ELF-1 (cell line): ENCODE measurements at regions not wholly inside any gene's neighbourhood (a gene's known extent, or its start where the extent isn't known, plus 50 kb on each side); places are given as distances from the start of the nearest gene placed in this dataset.
A peak's percentile ranks its signal among the peaks of the same experiment; 100 is the strongest.
"Not testable (repeated sequence)": the region's sequence is repeated elsewhere in the genome, so short reads cannot be mapped to it uniquely, and the experiment has no call there.

Experiments
- DNase-seq: peaks from one replicate; pipeline ENCODE4 v3.0.0-alpha.2; 2016; ENCODE audit warnings: low read depth, low spot score

- DNase-seq: no peak
These were observed 276.8 kb upstream of the PFKP start for GRCh38 chr10:2790396-2791188.

GRCh38 chr10:2786251-2786650 lies 281.1 kb upstream of the PFKP start:
- no peak for DNase-seq

- no peak for DNase-seq
These were observed 282.6 kb upstream of the PFKP start for GRCh38 chr10:2784766-2785165.

- DNase-seq: no peak
These were observed 284.4 kb upstream of the PFKP start for GRCh38 chr10:2782950-2783349.

- DNase-seq: no peak
These were observed 285.1 kb upstream of the PFKP start for GRCh38 chr10:2782265-2782664.

GRCh38 chr10:2777666-2778355 lies 289.5 kb upstream of the PFKP start:
- DNase-seq: no peak

- DNase-seq: peak; percentile 5
These were observed 294.3 kb upstream of the PFKP start for GRCh38 chr10:2772816-2773631.

- no peak for DNase-seq
These were observed 295.2 kb upstream of the PFKP start for GRCh38 chr10:2772135-2772534.

- DNase-seq: not testable (repeated sequence)
These were observed 300.1 kb upstream of the PFKP start for GRCh38 chr10:2767293-2767692.

GRCh38 chr10:2761971-2762370 lies 305.4 kb upstream of the PFKP start:
- DNase-seq: no peak

- no peak for DNase-seq
These were observed 306.0 kb upstream of the PFKP start for GRCh38 chr10:2761311-2761710.

- no peak for DNase-seq
These were observed 306.6 kb upstream of the PFKP start for GRCh38 chr10:2760736-2761135.

- no peak for DNase-seq
These were observed 308.1 kb upstream of the PFKP start for GRCh38 chr10:2759233-2759632.

GRCh38 chr10:2754943-2755342 lies 312.4 kb upstream of the PFKP start:
- no peak for DNase-seq

GRCh38 chr10:2748287-2748686 lies 319.1 kb upstream of the PFKP start:
- DNase-seq: no peak

GRCh38 chr10:2746638-2747037 lies 320.7 kb upstream of the PFKP start:
- no peak for DNase-seq

GRCh38 chr10:2745666-2746065 lies 321.7 kb upstream of the PFKP start:
- DNase-seq: no peak

- no peak for DNase-seq
These were observed 322.7 kb upstream of the PFKP start for GRCh38 chr10:2744547-2745200.

GRCh38 chr10:2734603-2735002 lies 332.7 kb upstream of the PFKP start:
- DNase-seq: no peak

GRCh38 chr10:2733278-2733963 lies 333.9 kb upstream of the PFKP start:
- DNase-seq: no peak

GRCh38 chr10:2731940-2732339 lies 335.4 kb upstream of the PFKP start:
- DNase-seq: no peak
